Calu3 (cell line): ENCODE measurements at regions not wholly inside any gene's neighbourhood (a gene's known extent, or its start where the extent isn't known, plus 50 kb on each side); places are given as distances from the start of the nearest gene placed in this dataset.

Source experiments
- BruUV-seq: library from RNA; stranded (reverse); fragments of 400-500 nt; replicated peaks from 2 replicates; lab custom pipeline; 2021; lab: Mats Ljungman, UMichigan
- CTCF ChIA-PET: fragments of 300-600 bp; sonication (Branson Sonifier 250); formaldehyde crosslinking; loops from one replicate; lab custom pipeline; 2022; ENCODE audit warnings: antibody characterized with exemption; lab: Charles Lee
- DNase-seq: peaks from one replicate; pipeline ENCODE4 v3.0.0; 2022
- H3K27ac Mint-ChIP-seq: one replicate; pipeline ENCODE4 v1.8.0; 2022; ENCODE audit warnings: mixed read lengths; ENCODE audit not compliant: unreplicated experiment
- H3K27me3 Mint-ChIP-seq: one replicate; pipeline ENCODE4 v1.8.0; 2022; ENCODE audit warnings: mixed read lengths; ENCODE audit not compliant: unreplicated experiment
- H3K36me3 Mint-ChIP-seq: one replicate; pipeline ENCODE4 v1.8.0; 2022; ENCODE audit warnings: mild to moderate bottlenecking, moderate library complexity, mixed read lengths; ENCODE audit not compliant: insufficient read depth, unreplicated experiment
- H3K4me1 Mint-ChIP-seq: one replicate; pipeline ENCODE4 v1.8.0; 2022; ENCODE audit warnings: mild to moderate bottlenecking, low read depth, mixed read lengths; ENCODE audit not compliant: unreplicated experiment
- H3K4me3 Mint-ChIP-seq: one replicate; pipeline ENCODE4 v1.8.0; 2022; ENCODE audit warnings: mild to moderate bottlenecking, low read depth, moderate library complexity, mixed read lengths; ENCODE audit not compliant: unreplicated experiment
- H3K9me3 Mint-ChIP-seq: one replicate; pipeline ENCODE4 v1.8.0; 2022; ENCODE audit warnings: low read depth, mixed read lengths; ENCODE audit not compliant: unreplicated experiment
- intact Hi-C: fragments of 100-400 bp; cut with micrococcal nuclease; formaldehyde crosslinking; loops from one replicate; pipeline ENCODE4 v1.10.0; 2022; ENCODE audit not compliant: unreplicated experiment
- TF ChIP-seq, protein P1 (sequence below): fragments of 200-600 bp; IDR thresholded peaks from one replicate; pipeline ENCODE4 v1.8.0; 2022; ENCODE audit warnings: antibody characterized with exemption; ENCODE audit not compliant: unreplicated experiment

GRCh38 chr12:74283646-74284045 is 254.0 kb upstream of the ATXN7L3B start:
- peaks cover 12% of the 10 kb centered on the region for H3K4me1 Mint-ChIP-seq
- intact Hi-C loops: no loop called here
- H3K4me3 Mint-ChIP-seq: no peak overlapping the region
- H3K27me3 Mint-ChIP-seq: no peaks in the 10 kb centered on the region
- H3K27ac Mint-ChIP-seq: no peak overlapping the region
- H3K9me3 Mint-ChIP-seq: peaks cover 2% of the 10 kb centered on the region
- no peaks in the 10 kb centered on the region for H3K36me3 Mint-ChIP-seq
- DNase-seq: no peak
- CTCF ChIA-PET: no interaction called here
- TF ChIP-seq, protein P1, sequence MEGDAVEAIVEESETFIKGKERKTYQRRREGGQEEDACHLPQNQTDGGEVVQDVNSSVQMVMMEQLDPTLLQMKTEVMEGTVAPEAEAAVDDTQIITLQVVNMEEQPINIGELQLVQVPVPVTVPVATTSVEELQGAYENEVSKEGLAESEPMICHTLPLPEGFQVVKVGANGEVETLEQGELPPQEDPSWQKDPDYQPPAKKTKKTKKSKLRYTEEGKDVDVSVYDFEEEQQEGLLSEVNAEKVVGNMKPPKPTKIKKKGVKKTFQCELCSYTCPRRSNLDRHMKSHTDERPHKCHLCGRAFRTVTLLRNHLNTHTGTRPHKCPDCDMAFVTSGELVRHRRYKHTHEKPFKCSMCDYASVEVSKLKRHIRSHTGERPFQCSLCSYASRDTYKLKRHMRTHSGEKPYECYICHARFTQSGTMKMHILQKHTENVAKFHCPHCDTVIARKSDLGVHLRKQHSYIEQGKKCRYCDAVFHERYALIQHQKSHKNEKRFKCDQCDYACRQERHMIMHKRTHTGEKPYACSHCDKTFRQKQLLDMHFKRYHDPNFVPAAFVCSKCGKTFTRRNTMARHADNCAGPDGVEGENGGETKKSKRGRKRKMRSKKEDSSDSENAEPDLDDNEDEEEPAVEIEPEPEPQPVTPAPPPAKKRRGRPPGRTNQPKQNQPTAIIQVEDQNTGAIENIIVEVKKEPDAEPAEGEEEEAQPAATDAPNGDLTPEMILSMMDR: no peak
- BruUV-seq: no TSS peak

DNA sequence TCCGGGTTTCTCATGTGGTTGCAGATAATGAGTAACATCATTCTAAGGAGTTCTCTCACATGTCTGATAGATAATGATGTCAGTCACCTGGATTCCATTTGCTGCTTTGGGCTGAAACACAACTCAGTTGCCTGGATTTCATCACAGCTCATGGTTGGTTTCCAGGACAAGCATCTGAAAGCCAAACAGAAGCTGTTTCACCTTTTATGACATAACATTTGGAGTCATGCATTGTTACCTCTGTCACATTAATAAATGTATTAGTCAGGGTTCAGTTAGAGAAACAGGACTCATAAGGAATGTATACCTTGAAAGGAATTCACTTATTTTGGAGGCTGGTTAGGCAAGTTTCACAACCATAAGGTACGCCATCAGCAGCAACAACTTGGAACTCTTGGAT is 251.9 kb upstream of the ATXN7L3B start:
- CTCF ChIA-PET: no interaction called here
- Mint-ChIP-seq H3K9me3 (no peaks in the 10 kb centered on the region), H3K4me3 (no peak overlapping the region), H3K27me3 (no peaks in the 10 kb centered on the region), H3K4me1 (peaks cover 11% of the 10 kb centered on the region), H3K27ac (no peak overlapping the region), H3K36me3 (no peaks in the 10 kb centered on the region)
- no TSS peak for BruUV-seq
- DNase-seq: no peak
- intact Hi-C loops: no loop called here
- TF ChIP-seq, protein P1: no peak

- CTCF ChIA-PET: no interaction called here
- Mint-ChIP-seq H3K4me1 (peaks cover 6% of the 10 kb centered on the region), H3K9me3 (no peaks in the 10 kb centered on the region), H3K36me3 (no peaks in the 10 kb centered on the region), H3K27ac (no peak overlapping the region), H3K27me3 (no peaks in the 10 kb centered on the region), H3K4me3 (no peak overlapping the region)
- intact Hi-C loops: no loop called here
- DNase-seq: no peak
- TF ChIP-seq, protein P1: no peak
- no TSS peak for BruUV-seq
Measured at GRCh38 chr12:74286254-74286653, 251.4 kb upstream of the ATXN7L3B start.

DNA sequence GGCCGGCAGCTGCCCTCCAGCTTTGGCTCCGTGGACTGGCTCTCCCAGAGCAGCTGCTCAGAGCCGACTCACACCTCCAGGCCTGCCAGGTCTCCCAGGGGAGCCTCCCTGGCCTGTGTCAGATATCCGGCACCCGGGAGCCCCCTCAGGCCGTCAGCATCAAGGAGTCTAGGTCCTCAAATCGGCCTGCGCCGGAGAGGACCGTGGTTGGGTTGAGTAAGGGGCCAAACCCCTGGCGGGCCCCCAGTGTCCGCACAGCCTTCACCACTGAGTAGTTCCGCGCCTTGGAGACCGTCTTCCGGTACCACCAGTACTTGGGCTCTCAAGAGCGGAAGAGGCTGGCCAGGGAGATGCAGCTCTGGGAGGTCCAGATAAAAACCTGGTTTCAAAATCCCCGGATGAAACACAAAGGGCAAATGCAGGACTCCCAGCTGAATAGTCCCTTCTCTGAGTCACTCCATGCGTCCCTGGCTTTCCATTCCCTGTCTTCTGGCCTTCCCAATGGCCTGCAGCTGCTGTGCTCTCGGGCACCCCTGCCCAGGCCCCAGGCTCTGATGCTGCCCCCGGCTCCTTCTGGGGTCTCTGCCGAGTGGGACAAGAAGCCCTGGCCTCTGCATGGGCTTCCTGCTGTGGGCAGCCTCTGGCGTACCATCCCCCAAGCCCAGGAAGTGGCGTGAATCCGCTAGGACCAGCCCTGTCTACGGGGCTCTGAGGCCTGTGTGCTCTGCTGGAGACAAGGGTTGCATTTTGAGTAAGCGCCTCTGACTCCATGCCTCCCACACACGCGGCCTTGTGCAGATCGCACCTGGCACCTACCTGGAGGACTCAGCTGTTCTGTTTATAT is 245.1 kb upstream of the ATXN7L3B start:
- Mint-ChIP-seq H3K9me3 (no peaks in the 10 kb centered on the region), H3K27ac (no peak overlapping the region), H3K4me1 (no peaks in the 10 kb centered on the region), H3K4me3 (no peak overlapping the region), H3K27me3 (no peaks in the 10 kb centered on the region), H3K36me3 (no peaks in the 10 kb centered on the region)
- TF ChIP-seq, protein P1: no peak
- intact Hi-C loops: no loop called here
- CTCF ChIA-PET: no interaction called here
- no TSS peak for BruUV-seq
- no peak for DNase-seq
